H1 (cell line): ENCODE measurements at regions not wholly inside any gene's neighbourhood (a gene's known extent, or its start where the extent isn't known, plus 50 kb on each side); places are given as distances from the start of the nearest gene placed in this dataset.

Experiments
- CTCF ChIA-PET: fragments of 300-600 bp; sonication (Branson Sonifier 250); formaldehyde crosslinking; loops from one replicate; lab custom pipeline; 2021; ENCODE audit not compliant: partially characterized antibody; lab: Charles Lee
- POLR2A ChIA-PET: fragments of 300-600 bp; sonication (Branson Sonifier 250); formaldehyde crosslinking; loops from one replicate; lab custom pipeline; 2021; ENCODE audit warnings: inconsistent platforms; ENCODE audit not compliant: partially characterized antibody; lab: Charles Lee
- DNase-seq, 2 experiments: peaks; one replicate each; pipeline versions ENCODE4 v3.0.0 to v3.0.0-alpha.2; 2010 to 2022; ENCODE audit warnings: low spot score in 2 of 2, low read depth in 1 of 2, mixed read lengths in 1 of 2
- FAIRE-seq: peaks from 2 replicates; lab custom pipeline; 2011; peaks lifted over from hg19 to GRCh38; lab: Jason Lieb, UNC
- H2AFZ ChIP-seq: 2 replicates; pipeline ENCODE4 v1.8.1; 2012; ENCODE audit warnings: low read length, inconsistent platforms
- H2AK5ac ChIP-seq: 2 replicates; pipeline ENCODE4 v1.6.1; 2013; ENCODE audit warnings: low read depth, low read length
- H2BK120ac ChIP-seq: replicated peaks from 2 replicates; pipeline ENCODE3; 2013; ENCODE audit warnings: low read depth, low read length, inconsistent platforms
- H2BK12ac ChIP-seq: 2 replicates; pipeline ENCODE4 v1.6.1; 2013; ENCODE audit warnings: low read depth, low read length
- H2BK15ac ChIP-seq: 2 replicates; pipeline ENCODE4 v1.6.1; 2013; ENCODE audit warnings: low read length
- H2BK20ac ChIP-seq: 2 replicates; pipeline ENCODE4 v1.6.1; 2013; ENCODE audit warnings: low read length
- H2BK5ac ChIP-seq: 2 replicates; pipeline ENCODE4 v1.6.1; 2013; ENCODE audit warnings: low read depth, low read length
- H3K14ac ChIP-seq: 2 replicates; pipeline ENCODE4 v1.6.1; 2013; ENCODE audit warnings: inconsistent platforms; ENCODE audit not compliant: insufficient read length
- H3K18ac ChIP-seq: 2 replicates; pipeline ENCODE4 v1.6.1; 2013; ENCODE audit warnings: low read length; ENCODE audit errors: extremely low read depth
- H3K23ac ChIP-seq: 2 replicates; pipeline ENCODE4 v1.6.1; 2013; ENCODE audit warnings: inconsistent platforms; ENCODE audit not compliant: insufficient read length
- H3K23me2 ChIP-seq: 2 replicates; pipeline ENCODE4 v1.6.1; 2013; ENCODE audit warnings: low read depth, low read length
- H3K27ac ChIP-seq: 2 replicates; pipeline ENCODE4 v1.6.1; 2011; ENCODE audit warnings: low read depth, low read length, inconsistent platforms
- H3K27me3 ChIP-seq, 4 experiments: replicated peaks in 1 of 4; 1 replicate in 1 of 4; 2 replicates in 3 of 4; pipeline versions ENCODE4 v1.6.1 to v1.8.1; 2011 to 2013; ENCODE audit warnings: low read length in 3 of 4, mild to moderate bottlenecking in 3 of 4, inconsistent platforms in 2 of 4, mixed read lengths in 2 of 4, moderate library complexity in 1 of 4; ENCODE audit not compliant: control insufficient read depth in 3 of 4, insufficient read depth in 3 of 4; ENCODE audit errors: extremely low read depth in 1 of 4
- H3K36me3 ChIP-seq, 4 experiments: 2 replicates each; pipeline versions ENCODE4 v1.6.1 to v1.8.1; 2011 to 2013; ENCODE audit warnings: mild to moderate bottlenecking in 4 of 4, low read length in 3 of 4, moderate library complexity in 2 of 4, control low read depth in 1 of 4, inconsistent platforms in 1 of 4; ENCODE audit not compliant: insufficient read depth in 4 of 4, control insufficient read depth in 2 of 4
- H3K4ac ChIP-seq: replicated peaks from 2 replicates; pipeline ENCODE3; 2013; ENCODE audit warnings: low read length, low read depth, mixed read lengths, inconsistent platforms; ENCODE audit not compliant: insufficient read length
- H3K4me1 ChIP-seq, 4 experiments: replicated peaks in 1 of 4; 1 replicate in 1 of 4; 2 replicates in 3 of 4; pipeline versions ENCODE4 v1.6.1 to v1.8.1; 2011 to 2013; ENCODE audit warnings: low read length in 3 of 4, inconsistent platforms in 2 of 4, mixed read lengths in 1 of 4; ENCODE audit not compliant: insufficient read depth in 4 of 4, control insufficient read depth in 3 of 4
- H3K4me2 ChIP-seq, 2 experiments: 2 replicates each; pipeline versions ENCODE4 v1.6.1 to v1.8.1; 2011 to 2013; ENCODE audit warnings: low read depth in 2 of 2, low read length in 2 of 2, control low read depth in 1 of 2, inconsistent platforms in 1 of 2, mild to moderate bottlenecking in 1 of 2; ENCODE audit not compliant: insufficient read depth in 1 of 2
- H3K4me3 ChIP-seq, 4 experiments: fragments of 200-600, 300-600 bp in 1 of 4; sonication (generic), shearing (Covaris generic), sonication (Bioruptor Twin) in 1 of 4; 2 replicates each; pipeline versions ENCODE4 v1.5.1 to v1.8.1; 2011 to 2016; ENCODE audit warnings: low read length in 4 of 4, low read depth in 3 of 4, control low read depth in 2 of 4, inconsistent platforms in 2 of 4, mild to moderate bottlenecking in 2 of 4, mixed read lengths in 1 of 4, moderate library complexity in 1 of 4; ENCODE audit not compliant: insufficient read depth in 2 of 4; ENCODE audit errors: extremely low read depth in 1 of 4
- H3K56ac ChIP-seq: replicated peaks from 2 replicates; pipeline ENCODE3; 2013; ENCODE audit warnings: low read depth, mild to moderate bottlenecking, mixed read lengths, low read length, inconsistent platforms; ENCODE audit not compliant: insufficient read length
- H3K79me1 ChIP-seq: 2 replicates; pipeline ENCODE4 v1.6.1; 2013; ENCODE audit warnings: low read depth, low read length, control low read depth
- H3K79me2 ChIP-seq, 2 experiments: 2 replicates each; pipeline versions ENCODE4 v1.6.1 to v1.8.1; 2012 to 2013; ENCODE audit warnings: low read length in 2 of 2, mild to moderate bottlenecking in 2 of 2, inconsistent platforms in 1 of 2; ENCODE audit not compliant: insufficient read depth in 2 of 2, control insufficient read depth in 1 of 2
- H3K9ac ChIP-seq, 4 experiments: replicated peaks in 1 of 4; 1 replicate in 1 of 4; 2 replicates in 3 of 4; pipeline versions ENCODE4 v1.6.1 to v1.8.1; 2011 to 2013; ENCODE audit warnings: low read depth in 3 of 4, low read length in 3 of 4, control low read depth in 2 of 4, mild to moderate bottlenecking in 2 of 4, moderate library complexity in 2 of 4, inconsistent platforms in 1 of 4; ENCODE audit errors: extremely low read depth in 1 of 4
- H3K9me3 ChIP-seq, 2 experiments: 2 replicates each; pipeline versions ENCODE4 v1.6.1 to v1.8.1; 2012 to 2013; ENCODE audit warnings: mild to moderate bottlenecking in 2 of 2, moderate library complexity in 2 of 2, control low read depth in 1 of 2, inconsistent platforms in 1 of 2, low read depth in 1 of 2, low read length in 1 of 2, mixed read lengths in 1 of 2; ENCODE audit not compliant: insufficient read depth in 2 of 2
- H4K20me1 ChIP-seq, 2 experiments: replicated peaks in 1 of 2; 2 replicates each; pipeline versions ENCODE3 to v1.8.1; 2011 to 2013; ENCODE audit warnings: inconsistent platforms in 2 of 2, low read length in 2 of 2, mild to moderate bottlenecking in 1 of 2; ENCODE audit not compliant: insufficient read depth in 2 of 2, control insufficient read depth in 1 of 2
- H4K5ac ChIP-seq: 2 replicates; pipeline ENCODE4 v1.6.1; 2013; ENCODE audit warnings: low read length, low read depth, mixed read lengths, inconsistent platforms; ENCODE audit not compliant: insufficient read length
- H4K8ac ChIP-seq: 2 replicates; pipeline ENCODE4 v1.8.0; 2013; ENCODE audit warnings: mild to moderate bottlenecking, moderate library complexity, low read length, inconsistent platforms; ENCODE audit not compliant: insufficient read depth; ENCODE audit errors: extremely low read depth
- H4K91ac ChIP-seq: replicated peaks from 2 replicates; pipeline ENCODE3; 2013; ENCODE audit warnings: low read length, mixed read lengths, inconsistent platforms; ENCODE audit not compliant: insufficient read length
- ASH2L ChIP-seq: fragments of 200-600, 300-600 bp; sonication (generic); IDR thresholded peaks from one replicate; pipeline ENCODE4 v1.7.1; 2017; ENCODE audit warnings: low read length
- BCL11A ChIP-seq, 2 experiments: IDR thresholded peaks; one replicate each; pipeline ENCODE4 v1.6.1; 2011; ENCODE audit warnings: low read depth in 2 of 2, low read length in 2 of 2, mild to moderate bottlenecking in 2 of 2
- CTBP2 ChIP-seq: IDR thresholded peaks from 2 replicates; pipeline ENCODE4 v1.7.0; 2011; ENCODE audit warnings: borderline replicate concordance, mild to moderate bottlenecking, moderate library complexity, mixed read lengths, low read length; ENCODE audit not compliant: insufficient read depth, insufficient read length
- EGR1 ChIP-seq: IDR thresholded peaks from 2 replicates; pipeline ENCODE4 v1.6.1; 2011; ENCODE audit warnings: low read depth, low read length, borderline replicate concordance
- GABPA ChIP-seq: IDR thresholded peaks from 2 replicates; pipeline ENCODE4 v1.6.1; 2011; ENCODE audit warnings: mild to moderate bottlenecking, low read length, moderate library complexity, borderline replicate concordance; ENCODE audit not compliant: insufficient read depth
- JUN ChIP-seq: IDR thresholded peaks from 2 replicates; pipeline ENCODE4 v1.6.1; 2011; ENCODE audit warnings: low read depth, mild to moderate bottlenecking, improper control_type of control experiment, low read length
- NANOG ChIP-seq: IDR thresholded peaks from 2 replicates; pipeline ENCODE4 v1.6.1; 2011; ENCODE audit warnings: low read length, low read depth, mild to moderate bottlenecking, inconsistent platforms; ENCODE audit not compliant: insufficient read depth, poor library complexity, severe bottlenecking
- PHF8 ChIP-seq: fragments of 200-600 bp; sonication (generic); conservative IDR thresholded peaks from 2 replicates; pipeline ENCODE4 v1.7.1; 2012; ENCODE audit warnings: low read depth, mild to moderate bottlenecking, inconsistent platforms, low read length, moderate library complexity
- RAD21 ChIP-seq, 2 experiments: IDR thresholded peaks in 1 of 2; conservative IDR thresholded peaks in 1 of 2; 2 replicates each; pipeline ENCODE4 v1.6.1; 2011; ENCODE audit warnings: low read depth in 2 of 2, low read length in 2 of 2, improper control_type of control experiment in 1 of 2, inconsistent platforms in 1 of 2, mild to moderate bottlenecking in 1 of 2, moderate library complexity in 1 of 2
- SAP30 ChIP-seq: fragments of 300-600 bp; sonication (generic); IDR thresholded peaks from 2 replicates; pipeline ENCODE4 v1.7.1; 2012; ENCODE audit warnings: low read length, moderate library complexity, mild to moderate bottlenecking, inconsistent platforms; ENCODE audit not compliant: insufficient read depth, insufficient replicate concordance
- SIN3A ChIP-seq, 2 experiments: IDR thresholded peaks in 1 of 2; conservative IDR thresholded peaks in 1 of 2; 2 replicates each; pipeline ENCODE4 v1.6.1; 2011 to 2012; ENCODE audit warnings: low read length in 2 of 2, improper control_type of control experiment in 1 of 2, low read depth in 1 of 2, mild to moderate bottlenecking in 1 of 2
- ZNF274 ChIP-seq: IDR thresholded peaks from 2 replicates; pipeline ENCODE4 v1.7.0; 2012; ENCODE audit warnings: low read length, borderline replicate concordance; ENCODE audit errors: extremely low read depth
- TF ChIP-seq, protein P1 (sequence below): IDR thresholded peaks from 2 replicates; pipeline ENCODE4 v1.6.1; 2011; ENCODE audit warnings: low read length, improper control_type of control experiment

- Histone ChIP-seq H4K20me1 (no peaks in the 10 kb centered on the region), H3K79me1 (0 out of 2 replicates have a peak, but pooled peaks cover 2% of the 10 kb centered on the region), H3K4me2 (no peak overlapping the region), H2BK20ac (no peak overlapping the region), H4K5ac (no peak overlapping the region), H3K9ac (no peak overlapping the region), H3K14ac (no peak overlapping the region), H2AFZ (no peak overlapping the region), H3K18ac (no peak overlapping the region), H3K23me2 (no peaks in the 10 kb centered on the region), H3K27ac (no peak overlapping the region), H3K4me3 (no peak overlapping the region), H2AK5ac (no peak overlapping the region), H3K56ac (no peak overlapping the region), H3K4ac (no peak overlapping the region), H3K36me3 (no peaks in the 10 kb centered on the region; a peak in 1 of 8 replicates), H2BK5ac (no peak overlapping the region), H2BK12ac (no peak overlapping the region; the same call in 1 of the 2 replicates), H3K9me3 (no peaks in the 10 kb centered on the region; a peak in 1 of 4 replicates), H4K91ac (no peak overlapping the region), H3K27me3 (no peaks in the 10 kb centered on the region), H3K4me1 (peaks cover 0 to 3% (median 1%) of the 10 kb centered on the region in 4 experiments; a peak in 2 of 7 replicates), H2BK15ac (no peak overlapping the region), H2BK120ac (no peak overlapping the region), H3K23ac (no peak overlapping the region), H3K79me2 (no peaks in the 10 kb centered on the region), H4K8ac (no peak overlapping the region)
- DNase-seq (no peak), FAIRE-seq (no peak)
- ChIA-PET POLR2A (no interaction called here), CTCF (interaction anchor here (1.3 kb wide), 1 partner anchor 11 kb away, joined by 5 read pairs; no protein-coding TSS in a partner anchor)
- TF ChIP-seq JUN: no peak
- TF ChIP-seq GABPA: no peak
- TF ChIP-seq ZNF274: no peak
- no peak for TF ChIP-seq PHF8
- TF ChIP-seq SAP30: no peak
- no peak for TF ChIP-seq EGR1
- TF ChIP-seq, protein P1, sequence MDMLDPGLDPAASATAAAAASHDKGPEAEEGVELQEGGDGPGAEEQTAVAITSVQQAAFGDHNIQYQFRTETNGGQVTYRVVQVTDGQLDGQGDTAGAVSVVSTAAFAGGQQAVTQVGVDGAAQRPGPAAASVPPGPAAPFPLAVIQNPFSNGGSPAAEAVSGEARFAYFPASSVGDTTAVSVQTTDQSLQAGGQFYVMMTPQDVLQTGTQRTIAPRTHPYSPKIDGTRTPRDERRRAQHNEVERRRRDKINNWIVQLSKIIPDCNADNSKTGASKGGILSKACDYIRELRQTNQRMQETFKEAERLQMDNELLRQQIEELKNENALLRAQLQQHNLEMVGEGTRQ: no peak
- no peak for TF ChIP-seq CTBP2
- TF ChIP-seq ASH2L: no peak
- no peak for TF ChIP-seq RAD21 (IDR thresholded peaks at IDR 0.05 in 1 of 2, conservative IDR thresholded peaks at IDR 0.05 in 1 of 2; ENCODE audit: low read depth in 2 of 2, low read length in 2 of 2)
- no peak for TF ChIP-seq NANOG
- TF ChIP-seq BCL11A (IDR thresholded peaks at IDR 0.05; ENCODE audit: low read depth in 2 of 2, low read length in 2 of 2): no peak
- no peak for TF ChIP-seq SIN3A (conservative IDR thresholded peaks at IDR 0.05 in 1 of 2, IDR thresholded peaks at IDR 0.05 in 1 of 2; ENCODE audit: low read depth in 1 of 2, low read length in 2 of 2)
Observed at GRCh38 chr1:58057826-58058225, 488.7 kb downstream of the OMA1 start.
